Fibroblast of skin of scalp (primary cell): ENCODE measurements at regions not wholly inside any gene's neighbourhood (a gene's known extent, or its start where the extent isn't known, plus 50 kb on each side); places are given as distances from the start of the nearest gene placed in this dataset.
A peak's percentile ranks its signal among the peaks of the same experiment; 100 is the strongest.

ENCODE experiments used
- DNase-seq: peaks from one replicate; pipeline ENCODE4 v3.0.0-alpha.2; 2013

- no peak for DNase-seq
Measured at GRCh38 chr10:113443141-113443925, 109.5 kb upstream of the HABP2 start.

- DNase-seq: no peak
Measured at GRCh38 chr10:113444766-113445365, 108.0 kb upstream of the HABP2 start.

GRCh38 chr10:113445736-113446135, 107.1 kb upstream of the HABP2 start:
- DNase-seq: no peak

- DNase-seq: no peak
Measured at GRCh38 chr10:113446739-113447138, 106.1 kb upstream of the HABP2 start.

GRCh38 chr10:113447278-113447677, 105.6 kb upstream of the HABP2 start:
- no peak for DNase-seq

GRCh38 chr10:113449006-113449695, 103.7 kb upstream of the HABP2 start:
- no peak for DNase-seq

- DNase-seq: no peak
Measured at GRCh38 chr10:113450046-113450804, 102.6 kb upstream of the HABP2 start.

GRCh38 chr10:113450906-113451305, 101.9 kb upstream of the HABP2 start:
- DNase-seq: no peak

GRCh38 chr10:113452146-113452845, 100.6 kb upstream of the HABP2 start:
- no peak for DNase-seq

GRCh38 chr10:113453351-113453750, 99.5 kb upstream of the HABP2 start:
- DNase-seq: peak; percentile 5

GRCh38 chr10:113454341-113455061, 98.4 kb upstream of the HABP2 start:
- DNase-seq: peak; percentile 45

GRCh38 chr10:113455947-113456346, 96.9 kb upstream of the HABP2 start:
- DNase-seq: no peak

- no peak for DNase-seq
Measured at GRCh38 chr10:113456741-113457140, 96.1 kb upstream of the HABP2 start.

GRCh38 chr10:113457408-113457807, 95.4 kb upstream of the HABP2 start:
- no peak for DNase-seq

- no peak for DNase-seq
Measured at GRCh38 chr10:113458451-113458850, 94.4 kb upstream of the HABP2 start.

GRCh38 chr10:113458944-113459343, 93.9 kb upstream of the HABP2 start:
- DNase-seq: no peak

- no peak for DNase-seq
Measured at GRCh38 chr10:113459626-113460280, 93.1 kb upstream of the HABP2 start.

GRCh38 chr10:113463083-113463482, 89.8 kb upstream of the HABP2 start:
- no peak for DNase-seq

GRCh38 chr10:113463777-113464176, 89.1 kb upstream of the HABP2 start:
- peak; percentile 62 for DNase-seq

- DNase-seq: no peak
Measured at GRCh38 chr10:113469796-113470195, 83.1 kb upstream of the HABP2 start.
